Left renal pelvis (tissue), 4 donors: ENCODE measurements at regions not wholly inside any gene's neighbourhood (a gene's known extent, or its start where the extent isn't known, plus 50 kb on each side); places are given as distances from the start of the nearest gene placed in this dataset.

ENCODE experiments used
- DNase-seq, 4 donors: peaks; one replicate each; pipeline ENCODE4 v3.0.0-alpha.2; 2013; ENCODE audit warnings: low read depth in 4 of 4, low spot score in 3 of 4

- DNase-seq, result no peak
Observed at GRCh38 chr3:177820683-177821316, 623.5 kb upstream of the TBL1XR1 start.

DNA sequence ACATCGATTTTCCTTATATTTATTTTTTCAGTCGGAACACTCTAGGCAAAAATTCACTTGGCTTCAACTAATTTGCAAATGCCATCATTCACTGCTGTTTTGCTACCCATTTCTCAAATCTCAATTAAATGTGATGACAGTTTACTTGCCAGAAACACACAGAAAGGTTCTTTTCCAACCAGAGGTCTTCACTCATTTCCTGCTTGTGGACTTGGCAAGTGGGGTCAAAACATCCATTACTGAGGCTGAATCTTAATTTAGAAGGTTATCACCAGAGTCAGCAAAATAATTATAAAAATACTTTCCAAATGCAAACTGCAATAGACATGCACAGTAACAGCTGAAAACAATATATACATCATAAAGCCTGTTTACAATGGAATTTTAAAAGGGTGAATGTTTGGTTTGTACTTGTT, 625.4 kb upstream of the TBL1XR1 start:
- peak in 1 of 4 donors; percentile 20 for DNase-seq

DNA sequence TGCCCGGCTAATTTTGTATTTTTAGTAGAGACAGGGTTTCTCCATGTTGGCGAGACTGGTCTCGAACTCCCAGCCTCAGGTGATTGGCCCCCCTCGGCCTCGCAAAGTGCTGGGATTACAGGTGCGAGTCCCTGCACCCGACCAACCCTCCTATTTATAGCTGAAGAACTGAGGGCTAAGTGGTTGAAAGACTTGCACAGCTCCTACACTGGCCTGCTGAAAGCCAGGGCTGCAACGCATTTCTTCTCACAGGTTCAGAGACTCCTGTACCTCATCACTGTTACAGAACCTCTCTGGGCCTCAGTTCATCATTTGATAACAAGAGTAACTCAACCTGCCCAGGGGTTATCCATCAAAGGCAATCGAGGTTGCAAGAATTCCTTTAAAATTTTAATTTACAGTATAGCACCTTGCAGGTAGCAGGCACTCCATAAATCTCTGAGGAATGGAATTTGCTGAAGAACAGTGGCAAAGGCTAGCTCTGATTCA, 626.5 kb upstream of the TBL1XR1 start:
- DNase-seq, result no peak

DNA sequence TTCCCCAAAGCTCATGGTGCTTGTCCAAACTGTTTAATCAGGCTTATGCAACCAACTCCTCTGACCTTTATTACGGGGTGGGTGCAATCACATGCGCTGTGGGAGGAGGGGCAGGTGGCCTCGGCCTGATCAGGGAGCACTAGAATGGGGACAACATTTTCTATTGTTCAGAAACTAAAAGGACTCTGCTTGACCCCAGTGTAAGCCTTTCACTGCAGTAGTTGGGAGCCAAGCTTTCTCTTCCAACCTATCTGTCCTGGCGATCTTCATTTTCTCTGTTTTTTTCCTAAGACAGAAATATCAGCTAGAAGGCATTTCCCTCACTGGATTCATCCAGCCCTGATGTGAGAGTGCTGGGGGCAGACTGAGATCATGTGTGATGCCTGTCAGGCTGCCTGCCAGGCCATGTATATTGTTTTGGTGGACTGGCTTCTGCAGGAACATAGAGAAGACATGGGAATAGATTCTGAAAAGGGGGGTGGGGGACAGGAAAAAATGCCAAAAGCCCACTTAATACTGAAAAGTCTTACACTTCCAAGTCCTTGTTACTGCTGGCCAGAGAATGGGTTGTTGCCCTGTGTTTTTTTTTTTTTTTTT, 627.0 kb upstream of the TBL1XR1 start:
- DNase-seq, result peak in 3 of 4 donors; percentile 26 to 46 (median 44)

- no peak for DNase-seq
Observed at GRCh38 chr3:177824841-177825240, 627.6 kb upstream of the TBL1XR1 start.

- no peak for DNase-seq
Observed at GRCh38 chr3:177826253-177826652, 629.0 kb upstream of the TBL1XR1 start.

- no peak for DNase-seq
Observed at GRCh38 chr3:177827511-177828207, 630.4 kb upstream of the TBL1XR1 start.

GRCh38 chr3:177828208-177828565, 630.9 kb upstream of the TBL1XR1 start:
- no peak for DNase-seq

- DNase-seq, result no peak
Observed at GRCh38 chr3:177830411-177830849, 633.1 kb upstream of the TBL1XR1 start.

DNA sequence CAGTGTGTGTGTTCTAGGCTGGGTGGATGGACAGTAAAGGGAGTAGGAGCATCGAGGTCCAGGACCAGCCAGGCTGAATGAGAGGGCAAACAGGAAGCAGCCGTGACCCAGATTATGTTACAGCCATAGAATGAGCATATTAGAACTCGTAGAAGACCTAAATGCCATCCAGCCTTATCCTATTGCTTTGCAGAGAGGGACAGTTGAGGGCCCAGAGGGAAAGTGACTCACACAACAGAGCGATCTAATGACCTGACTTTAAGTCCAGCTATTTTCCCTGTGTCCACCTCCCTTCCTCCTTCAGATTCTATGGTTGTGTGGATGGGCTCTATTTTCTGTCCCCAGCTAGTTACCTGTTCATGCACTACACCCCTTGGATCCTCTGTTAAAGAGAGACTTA, 634.1 kb upstream of the TBL1XR1 start:
- no peak for DNase-seq

GRCh38 chr3:177832880-177833279, 635.6 kb upstream of the TBL1XR1 start:
- no peak for DNase-seq

GRCh38 chr3:177833332-177833731, 636.0 kb upstream of the TBL1XR1 start:
- DNase-seq, result no peak

DNA sequence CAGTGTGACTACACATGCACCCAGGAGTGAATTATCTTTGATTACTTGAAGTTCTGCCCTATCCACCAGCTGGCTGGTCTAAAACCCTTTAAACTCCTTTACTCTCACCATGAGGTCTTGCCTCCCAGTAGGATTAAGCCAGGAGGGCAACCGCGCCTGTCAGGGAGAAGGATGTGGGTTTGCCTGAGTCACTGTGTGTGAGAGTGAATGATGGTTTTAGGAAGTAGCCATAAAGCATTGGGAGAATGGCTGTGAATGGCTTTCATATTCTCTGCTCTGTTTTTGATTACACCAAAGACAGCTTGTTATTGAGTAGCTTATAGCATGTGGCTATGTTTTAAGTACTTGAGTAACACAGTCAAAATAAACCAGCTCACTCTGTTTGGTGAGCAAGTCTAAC, 637.7 kb upstream of the TBL1XR1 start:
- no peak for DNase-seq

- no peak for DNase-seq
Observed at GRCh38 chr3:177835917-177836316, 638.6 kb upstream of the TBL1XR1 start.

GRCh38 chr3:177836671-177837070, 639.4 kb upstream of the TBL1XR1 start:
- DNase-seq, result no peak

- DNase-seq, result no peak
Observed at GRCh38 chr3:177837951-177838655, 640.8 kb upstream of the TBL1XR1 start.

DNA sequence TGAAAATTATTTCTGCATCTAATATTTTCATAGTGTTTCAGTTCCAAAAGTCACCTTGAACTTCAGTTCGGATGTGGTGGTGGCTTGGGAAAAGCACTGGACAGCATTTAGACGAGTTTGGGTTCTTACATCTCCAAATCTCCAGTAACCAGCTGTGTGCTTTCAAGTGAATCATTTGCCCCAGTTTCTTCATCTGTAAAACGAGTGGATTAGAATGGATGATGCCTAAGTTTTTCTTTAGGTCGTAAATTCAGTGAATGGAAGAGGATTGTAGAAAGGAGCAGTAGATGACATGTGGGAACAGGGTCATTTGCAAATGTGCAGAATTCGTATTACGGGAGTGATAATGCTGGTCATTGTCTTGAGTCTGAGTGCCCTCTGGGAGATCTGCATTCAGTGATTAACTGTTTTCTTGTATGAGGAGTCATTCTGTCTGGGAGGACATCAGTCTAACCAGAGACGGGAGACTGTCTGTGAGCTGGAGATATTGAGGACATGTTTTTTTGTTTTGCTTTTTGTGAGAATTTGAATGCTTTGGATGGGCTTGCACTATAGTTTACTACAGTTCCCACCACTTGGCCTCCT, 641.6 kb upstream of the TBL1XR1 start:
- no peak for DNase-seq

DNA sequence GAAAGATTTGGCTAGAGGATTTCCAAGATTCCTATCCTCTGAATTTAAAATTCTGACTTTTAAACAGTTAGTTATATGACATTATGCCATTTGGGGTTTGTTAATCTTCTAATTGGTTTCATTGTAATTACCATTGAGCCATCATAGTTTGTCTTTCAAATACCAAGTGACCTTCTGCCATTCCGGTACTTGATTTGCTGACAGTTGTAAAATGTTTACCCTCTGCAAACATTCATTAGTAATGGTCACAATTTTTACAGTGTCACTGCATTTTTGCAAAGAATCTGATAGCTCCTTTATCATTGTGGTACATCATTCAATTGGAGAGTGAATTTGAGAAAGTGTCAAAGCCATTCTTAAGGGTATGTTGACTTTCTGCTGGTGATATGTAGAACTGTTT, 645.0 kb upstream of the TBL1XR1 start:
- no peak for DNase-seq

- no peak for DNase-seq
Observed at GRCh38 chr3:177842743-177843734, 645.8 kb upstream of the TBL1XR1 start.
